B cell (primary cell): ENCODE measurements at regions not wholly inside any gene's neighbourhood (a gene's known extent, or its start where the extent isn't known, plus 50 kb on each side); places are given as distances from the start of the nearest gene placed in this dataset.

Source experiments
- CTCF ChIP-seq: fragments of 200-600 bp; IDR thresholded peaks from one replicate; pipeline ENCODE4 v1.8.0; 2022; ENCODE audit warnings: antibody characterized with exemption, mild to moderate bottlenecking
- EZH2 ChIP-seq: IDR thresholded peaks from 2 replicates; pipeline ENCODE4 v1.6.1; 2012; ENCODE audit warnings: borderline replicate concordance, low read depth, mild to moderate bottlenecking, moderate library complexity, low read length; ENCODE audit not compliant: insufficient read depth, poor library complexity, severe bottlenecking

DNA sequence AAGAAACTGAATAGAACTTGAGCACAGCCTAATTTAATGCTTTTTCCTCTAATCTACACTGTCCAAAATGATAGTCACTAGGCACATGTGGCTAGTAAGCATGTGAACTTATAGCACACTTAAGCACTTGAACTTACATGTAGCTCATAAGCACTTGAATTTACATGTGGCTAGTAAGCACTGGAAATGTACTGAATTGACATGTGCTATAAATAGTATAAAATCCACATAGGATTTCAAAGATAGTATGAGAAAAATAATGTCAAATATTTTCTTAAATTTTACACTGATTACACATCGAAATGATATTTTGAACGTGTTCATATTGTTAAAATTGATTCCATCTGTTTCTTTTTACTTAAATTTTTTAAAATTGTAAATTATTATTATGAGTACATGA lies 167.3 kb downstream of the CARTPT start:
- TF ChIP-seq CTCF (no peak), EZH2 (no peak)
